HCEC 1CT (cell line): ENCODE measurements at regions not wholly inside any gene's neighbourhood (a gene's known extent, or its start where the extent isn't known, plus 50 kb on each side); places are given as distances from the start of the nearest gene placed in this dataset.

Experiments used
- DNase-seq: peaks from one replicate; pipeline ENCODE4 v3.0.0-alpha.2; 2017

- no peak for DNase-seq
These were observed 665.7 kb downstream of the BRINP3 start for GRCh38 chr1:189811960-189812359.

- DNase-seq = no peak
These were observed 661.1 kb downstream of the BRINP3 start for GRCh38 chr1:189816558-189816957.

- DNase-seq = no peak
These were observed 657.9 kb downstream of the BRINP3 start for GRCh38 chr1:189819751-189820150.

GRCh38 chr1:189821833-189822232, 655.8 kb downstream of the BRINP3 start:
- DNase-seq = no peak

GRCh38 chr1:189834813-189835212, 642.9 kb downstream of the BRINP3 start:
- DNase-seq = no peak

- DNase-seq = no peak
These were observed 630.1 kb downstream of the BRINP3 start for GRCh38 chr1:189847613-189848012.

- no peak for DNase-seq
These were observed 625.8 kb downstream of the BRINP3 start for GRCh38 chr1:189851806-189852367.

- no peak for DNase-seq
These were observed 618.2 kb downstream of the BRINP3 start for GRCh38 chr1:189859385-189859977.

- DNase-seq = no peak
These were observed 611.1 kb downstream of the BRINP3 start for GRCh38 chr1:189866606-189867005.

GRCh38 chr1:189868021-189868420, 609.6 kb downstream of the BRINP3 start:
- no peak for DNase-seq

- no peak for DNase-seq
These were observed 602.8 kb downstream of the BRINP3 start for GRCh38 chr1:189874715-189875435.

GRCh38 chr1:189880135-189880534, 597.5 kb downstream of the BRINP3 start:
- DNase-seq = no peak

- no peak for DNase-seq
These were observed 577.8 kb downstream of the BRINP3 start for GRCh38 chr1:189899686-189900425.

GRCh38 chr1:189904509-189904908, 573.2 kb downstream of the BRINP3 start:
- no peak for DNase-seq

GRCh38 chr1:189908113-189908512, 569.6 kb downstream of the BRINP3 start:
- no peak for DNase-seq

- DNase-seq = no peak
These were observed 556.1 kb downstream of the BRINP3 start for GRCh38 chr1:189921613-189922012.

GRCh38 chr1:189927641-189928040, 550.0 kb downstream of the BRINP3 start:
- DNase-seq = no peak

- no peak for DNase-seq
These were observed 548.1 kb downstream of the BRINP3 start for GRCh38 chr1:189929501-189930099.

GRCh38 chr1:189936861-189937260, 540.8 kb downstream of the BRINP3 start:
- DNase-seq = no peak

- peak; percentile 55 for DNase-seq
These were observed 537.7 kb downstream of the BRINP3 start for GRCh38 chr1:189939967-189940366.

- DNase-seq = no peak
These were observed 535.7 kb downstream of the BRINP3 start for GRCh38 chr1:189941922-189942321.

GRCh38 chr1:189958756-189959155, 518.9 kb downstream of the BRINP3 start:
- no peak for DNase-seq

GRCh38 chr1:189960769-189961168, 516.9 kb downstream of the BRINP3 start:
- DNase-seq = no peak
